Brain microvascular endothelial cell (primary cell): ENCODE measurements at regions not wholly inside any gene's neighbourhood (a gene's known extent, or its start where the extent isn't known, plus 50 kb on each side); places are given as distances from the start of the nearest gene placed in this dataset.
"Not testable (repeated sequence)": the region's sequence is repeated elsewhere in the genome, so short reads cannot be mapped to it uniquely, and the experiment has no call there.

Source experiments
- DNase-seq: peaks from one replicate; pipeline ENCODE4 v3.0.0-alpha.2; 2020
- H3K27ac ChIP-seq: fragments of 250-450 bp; sonication (Bioruptor Pico); 2 replicates; pipeline ENCODE4 v1.5.1; 2020; ENCODE audit warnings: mild to moderate bottlenecking, moderate library complexity
- H3K27me3 ChIP-seq: fragments of 250-450 bp; sonication (Bioruptor Pico); replicated peaks from 2 replicates; pipeline ENCODE4 v1.5.1; 2020; ENCODE audit warnings: mild to moderate bottlenecking
- H3K36me3 ChIP-seq: fragments of 250-450 bp; sonication (Bioruptor Pico); replicated peaks from 2 replicates; pipeline ENCODE4 v1.5.1; 2020; ENCODE audit warnings: mild to moderate bottlenecking
- H3K4me3 ChIP-seq: 2 replicates; pipeline ENCODE4 v1.5.1; 2011; ENCODE audit warnings: low read depth, mild to moderate bottlenecking, control low read depth, low read length, moderate library complexity
- CTCF ChIP-seq: IDR thresholded peaks from 2 replicates; pipeline ENCODE4 v1.5.1; 2011; ENCODE audit warnings: low read depth, mild to moderate bottlenecking, moderate library complexity, low read length, control low read depth, inconsistent platforms; ENCODE audit errors: missing control alignments
- in situ Hi-C: cut with HindIII; loops from 2 replicates; pipeline ENCODE4 v1.10.0; 2017; ENCODE audit warnings: low sequenced_read_pairs, low pct_ligation_motif_present

GRCh38 chr11:109062871-109063270 is 359.1 kb upstream of the C11orf87 start:
- no peaks in the 10 kb centered on the region for H3K27me3 ChIP-seq
- H3K4me3 ChIP-seq = no peak overlapping the region
- DNase-seq = no peak
- TF ChIP-seq CTCF = no peak
- no peaks in the 10 kb centered on the region for H3K36me3 ChIP-seq
- H3K27ac ChIP-seq = no peak overlapping the region
- in situ Hi-C loops = no loop called here

GRCh38 chr11:109064618-109065311 is 357.2 kb upstream of the C11orf87 start:
- not testable (repeated sequence) for DNase-seq

GRCh38 chr11:109071262-109071661 is 350.7 kb upstream of the C11orf87 start:
- TF ChIP-seq CTCF = no peak
- Histone ChIP-seq H3K4me3 (no peak overlapping the region), H3K27me3 (no peaks in the 10 kb centered on the region), H3K27ac (no peak overlapping the region), H3K36me3 (no peaks in the 10 kb centered on the region)
- no peak for DNase-seq
- in situ Hi-C loops = no loop called here

More at GRCh38 chr11:109064618-109065311, 357.2 kb upstream of the C11orf87 start:
- H3K27ac ChIP-seq, H3K36me3 ChIP-seq, in situ Hi-C loops, H3K4me3 ChIP-seq, H3K27me3 ChIP-seq: not testable (repeated sequence)

GRCh38 chr11:109071712-109072524 is 350.1 kb upstream of the C11orf87 start:
- Histone ChIP-seq H3K4me3 (no peak overlapping the region), H3K27me3 (no peaks in the 10 kb centered on the region), H3K36me3 (no peaks in the 10 kb centered on the region), H3K27ac (no peak overlapping the region)
- DNase-seq = no peak
- in situ Hi-C loops = no loop called here
- TF ChIP-seq CTCF = no peak

- Histone ChIP-seq H3K27me3 (no peaks in the 10 kb centered on the region), H3K4me3 (no peak overlapping the region), H3K36me3 (no peaks in the 10 kb centered on the region), H3K27ac (no peak overlapping the region)
- in situ Hi-C loops = no loop called here
- no peak for TF ChIP-seq CTCF
- no peak for DNase-seq
These were observed 348.8 kb upstream of the C11orf87 start for GRCh38 chr11:109073032-109073822.

- no peak for TF ChIP-seq CTCF
- DNase-seq = no peak
- Histone ChIP-seq H3K4me3 (no peak overlapping the region), H3K36me3 (no peaks in the 10 kb centered on the region), H3K27ac (no peak overlapping the region), H3K27me3 (no peaks in the 10 kb centered on the region)
- in situ Hi-C loops = no loop called here
These were observed 346.0 kb upstream of the C11orf87 start for GRCh38 chr11:109075976-109076375.
